Panc1 (cell line): ENCODE measurements at regions not wholly inside any gene's neighbourhood (a gene's known extent, or its start where the extent isn't known, plus 50 kb on each side); places are given as distances from the start of the nearest gene placed in this dataset.

Experiments
- ATAC-seq: fragments of 200-7000 bp; cut with Tn5 transposase; 2 replicates; pipeline ENCODE4 v1.9.1; 2020; ENCODE audit warnings: mild to moderate bottlenecking, moderate library complexity
- BruUV-seq: library from RNA; stranded (reverse); fragments of 400-500 nt; replicated peaks from 2 replicates; lab custom pipeline; 2021; lab: Mats Ljungman, UMichigan
- CTCF ChIA-PET: fragments of 300-600 bp; sonication (Branson Sonifier 250); formaldehyde crosslinking; loops from one replicate; lab custom pipeline; 2022; ENCODE audit warnings: antibody characterized with exemption; lab: Charles Lee
- POLR2A ChIA-PET: fragments of 300-600 bp; sonication (Branson Sonifier 250); formaldehyde crosslinking; loops from one replicate; lab custom pipeline; 2022; ENCODE audit warnings: antibody characterized with exemption; lab: Charles Lee
- DNase-seq: peaks from one replicate; pipeline ENCODE4 v3.0.0-alpha.2; 2010; ENCODE audit warnings: low read depth, low spot score
- H3K27ac ChIP-seq: 2 replicates; pipeline ENCODE4 v1.5.1; 2011; ENCODE audit warnings: mild to moderate bottlenecking, low read length, inconsistent platforms
- H3K27me3 ChIP-seq: fragments of 200-500 bp; sonication (Bioruptor generic); 2 replicates; pipeline ENCODE4 v1.6.0; 2014; ENCODE audit warnings: low read length, inconsistent platforms; ENCODE audit not compliant: control insufficient read depth, insufficient read depth
- H3K36me3 ChIP-seq: fragments of 200-500 bp; sonication (Bioruptor generic); 2 replicates; pipeline ENCODE4 v1.5.1; 2014; ENCODE audit warnings: inconsistent platforms, mild to moderate bottlenecking, low read length, moderate library complexity; ENCODE audit not compliant: control insufficient read depth, insufficient read depth
- H3K4me1 ChIP-seq: 2 replicates; pipeline ENCODE4 v1.5.1; 2011; ENCODE audit warnings: inconsistent platforms, mild to moderate bottlenecking, low read length, moderate library complexity; ENCODE audit not compliant: control insufficient read depth, insufficient read depth
- H3K4me3 ChIP-seq, 2 experiments: 2 replicates each; pipeline ENCODE4 v1.5.1; 2011 to 2012; ENCODE audit warnings: low read depth in 2 of 2, low read length in 2 of 2, mild to moderate bottlenecking in 2 of 2, inconsistent platforms in 1 of 2, moderate library complexity in 1 of 2
- H3K9me3 ChIP-seq: fragments of 200-500 bp; sonication (Bioruptor generic); 2 replicates; pipeline ENCODE4 v1.5.1; 2014; ENCODE audit warnings: low read depth, mild to moderate bottlenecking, inconsistent platforms, low read length, moderate library complexity; ENCODE audit not compliant: control insufficient read depth, insufficient read depth
- POLR2AphosphoS5 ChIP-seq: IDR thresholded peaks from 2 replicates; pipeline ENCODE4 v1.6.1; 2012; ENCODE audit warnings: mild to moderate bottlenecking, low read depth, low read length, moderate library complexity
- REST ChIP-seq, 2 experiments: IDR thresholded peaks; 2 replicates each; pipeline ENCODE4 v1.6.1; 2011 to 2012; ENCODE audit warnings: low read depth in 2 of 2, control low read depth in 1 of 2, low read length in 1 of 2, mild to moderate bottlenecking in 1 of 2, moderate library complexity in 1 of 2; ENCODE audit not compliant: insufficient read depth in 1 of 2
- SIN3A ChIP-seq: IDR thresholded peaks from 2 replicates; pipeline ENCODE4 v1.6.1; 2012; ENCODE audit warnings: low read depth, mild to moderate bottlenecking, low read length, moderate library complexity, borderline replicate concordance; ENCODE audit not compliant: insufficient read depth
- TCF7L2 ChIP-seq: IDR thresholded peaks from 2 replicates; pipeline ENCODE4 v1.6.1; 2011; ENCODE audit warnings: mild to moderate bottlenecking, low read depth, low read length, inconsistent platforms
- in situ Hi-C: cut with HindIII; loops from 2 replicates; pipeline ENCODE4 v1.10.0; 2016; ENCODE audit warnings: low sequenced_read_pairs, low pct_unique_long_range_greater_than_20kb
- intact Hi-C: fragments of 100-400 bp; cut with micrococcal nuclease; formaldehyde crosslinking; loops from one replicate; pipeline ENCODE4 v1.10.0; 2022; ENCODE audit not compliant: unreplicated experiment
- TF ChIP-seq, protein P1 (sequence below): fragments of 450-650 bp; IDR thresholded peaks from 2 replicates; pipeline ENCODE4 v1.5.1; 2017; ENCODE audit warnings: mild to moderate bottlenecking

- TF ChIP-seq, protein P1, sequence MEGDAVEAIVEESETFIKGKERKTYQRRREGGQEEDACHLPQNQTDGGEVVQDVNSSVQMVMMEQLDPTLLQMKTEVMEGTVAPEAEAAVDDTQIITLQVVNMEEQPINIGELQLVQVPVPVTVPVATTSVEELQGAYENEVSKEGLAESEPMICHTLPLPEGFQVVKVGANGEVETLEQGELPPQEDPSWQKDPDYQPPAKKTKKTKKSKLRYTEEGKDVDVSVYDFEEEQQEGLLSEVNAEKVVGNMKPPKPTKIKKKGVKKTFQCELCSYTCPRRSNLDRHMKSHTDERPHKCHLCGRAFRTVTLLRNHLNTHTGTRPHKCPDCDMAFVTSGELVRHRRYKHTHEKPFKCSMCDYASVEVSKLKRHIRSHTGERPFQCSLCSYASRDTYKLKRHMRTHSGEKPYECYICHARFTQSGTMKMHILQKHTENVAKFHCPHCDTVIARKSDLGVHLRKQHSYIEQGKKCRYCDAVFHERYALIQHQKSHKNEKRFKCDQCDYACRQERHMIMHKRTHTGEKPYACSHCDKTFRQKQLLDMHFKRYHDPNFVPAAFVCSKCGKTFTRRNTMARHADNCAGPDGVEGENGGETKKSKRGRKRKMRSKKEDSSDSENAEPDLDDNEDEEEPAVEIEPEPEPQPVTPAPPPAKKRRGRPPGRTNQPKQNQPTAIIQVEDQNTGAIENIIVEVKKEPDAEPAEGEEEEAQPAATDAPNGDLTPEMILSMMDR, result no peak
- TF ChIP-seq REST (IDR thresholded peaks at IDR 0.05; ENCODE audit: insufficient read depth in 1 of 2, low read depth in 2 of 2, low read length in 1 of 2) (no peak), SIN3A (no peak), POLR2AphosphoS5 (no peak), TCF7L2 (no peak)
- ChIA-PET POLR2A (no interaction called here), CTCF (no interaction called here)
- no peaks in the 10 kb centered on the region for H3K36me3 ChIP-seq
- H3K27ac ChIP-seq, result no peak overlapping the region
- in situ Hi-C loops, result no loop called here
- no peaks in the 10 kb centered on the region for H3K9me3 ChIP-seq
- H3K27me3 ChIP-seq, result no peaks in the 10 kb centered on the region
- intact Hi-C loops, result no loop called here
- no peaks in the 10 kb centered on the region for H3K4me1 ChIP-seq
- DNase-seq (no peak), ATAC-seq (no peak)
- H3K4me3 ChIP-seq, result no peak overlapping the region
- BruUV-seq, result no TSS peak
Measured at GRCh38 chr5:24823625-24824024, 178.8 kb upstream of the CDH10 start.

DNA sequence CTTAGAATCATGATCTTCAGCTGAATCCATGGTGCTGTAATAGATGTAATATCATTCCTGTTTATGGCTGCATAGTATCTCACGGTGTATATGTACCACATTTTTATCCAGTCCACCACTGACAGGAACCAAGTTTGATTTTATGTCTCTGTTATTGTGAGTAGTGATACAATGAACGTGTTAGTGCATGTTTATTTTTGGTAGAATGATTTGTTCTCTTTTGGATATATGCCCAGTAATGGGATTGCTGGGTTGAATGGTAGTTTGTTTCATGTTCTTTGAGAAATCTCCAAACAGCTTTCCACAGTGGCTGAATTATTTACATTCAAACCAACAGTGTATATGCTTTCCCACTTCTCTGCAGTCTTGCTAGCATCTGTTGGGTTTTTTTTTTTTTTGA is 175.1 kb upstream of the CDH10 start:
- in situ Hi-C loops (no loop called here), intact Hi-C loops (no loop called here)
- no TSS peak for BruUV-seq
- Histone ChIP-seq H3K9me3 (no peaks in the 10 kb centered on the region), H3K4me1 (no peaks in the 10 kb centered on the region), H3K27me3 (no peaks in the 10 kb centered on the region), H3K36me3 (no peaks in the 10 kb centered on the region), H3K4me3 (no peak overlapping the region), H3K27ac (no peak overlapping the region)
- POLR2A ChIA-PET, result no interaction called here
- CTCF ChIA-PET, result no interaction called here
- ATAC-seq (no peak), DNase-seq (no peak)
- TF ChIP-seq POLR2AphosphoS5, result no peak
- TF ChIP-seq, protein P1, result no peak
- no peak for TF ChIP-seq REST (IDR thresholded peaks at IDR 0.05; ENCODE audit: insufficient read depth in 1 of 2, low read depth in 2 of 2, low read length in 1 of 2)
- TF ChIP-seq SIN3A, result no peak
- no peak for TF ChIP-seq TCF7L2
